A549 (cell line): ENCODE measurements at regions not wholly inside any gene's neighbourhood (a gene's known extent, or its start where the extent isn't known, plus 50 kb on each side); places are given as distances from the start of the nearest gene placed in this dataset.
"Not testable (repeated sequence)": the region's sequence is repeated elsewhere in the genome, so short reads cannot be mapped to it uniquely, and the experiment has no call there.

Experiments
- JUN ChIP-seq, 2 experiments: fragments of >200 bp; sonication (Bioruptor Twin); formaldehyde crosslinking; IDR thresholded peaks; 2 replicates in 1 of 2; 3 replicates in 1 of 2; pipeline ENCODE4 v1.6.1; 2016 to 2017
- JUNB ChIP-seq: fragments of >200 bp; sonication (Bioruptor Twin); formaldehyde crosslinking; IDR thresholded peaks from 2 replicates; pipeline ENCODE4 v1.6.1; 2016
- KDM5A ChIP-seq: fragments of 200-600 bp; sonication (generic); IDR thresholded peaks from 2 replicates; pipeline ENCODE4 v1.6.1; 2016; ENCODE audit warnings: antibody characterized with exemption, mild to moderate bottlenecking
- MAFK ChIP-seq: fragments of 450-650 bp; IDR thresholded peaks from 2 replicates; pipeline ENCODE4 v1.6.1; 2014; ENCODE audit not compliant: partially characterized antibody
- POLR2A ChIP-seq: IDR thresholded peaks from 2 replicates; pipeline ENCODE4 v1.6.1; 2012; ENCODE audit warnings: mild to moderate bottlenecking, low read length
- TF ChIP-seq, protein P1 (sequence below): fragments of >200 bp; sonication (Bioruptor Twin); formaldehyde crosslinking; IDR thresholded peaks from 3 replicates; pipeline ENCODE4 v1.5.1; 2016
- TF ChIP-seq, protein P2 (sequence below): fragments of >200 bp; sonication (Bioruptor Twin); formaldehyde crosslinking; IDR thresholded peaks from 3 replicates; pipeline ENCODE4 v1.6.1; 2016

DNA sequence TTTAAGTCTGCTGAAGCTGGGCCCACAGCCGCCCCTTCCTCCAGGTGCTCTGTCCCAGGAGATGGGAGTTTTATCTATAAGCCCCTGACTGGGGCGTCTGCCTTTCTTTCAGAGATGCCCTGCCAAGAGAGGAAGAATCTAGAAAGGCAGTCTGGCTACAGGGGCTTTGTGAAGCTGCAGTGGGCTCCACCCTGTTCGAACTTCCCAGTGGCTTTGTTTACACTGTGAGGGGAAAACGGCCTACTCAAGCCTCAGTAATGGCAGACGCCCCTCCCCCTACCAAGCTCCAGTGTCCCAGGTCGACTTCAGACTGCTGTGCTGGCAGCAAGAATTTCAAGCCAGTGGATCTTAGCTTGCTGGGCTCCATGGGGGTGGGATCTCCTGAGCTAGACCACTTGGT is 435.3 kb downstream of the RMST start:
- TF ChIP-seq POLR2A; JUN (IDR thresholded peaks at IDR 0.05); JUNB; MAFK; KDM5A: not testable (repeated sequence)
- TF ChIP-seq, protein P1, sequence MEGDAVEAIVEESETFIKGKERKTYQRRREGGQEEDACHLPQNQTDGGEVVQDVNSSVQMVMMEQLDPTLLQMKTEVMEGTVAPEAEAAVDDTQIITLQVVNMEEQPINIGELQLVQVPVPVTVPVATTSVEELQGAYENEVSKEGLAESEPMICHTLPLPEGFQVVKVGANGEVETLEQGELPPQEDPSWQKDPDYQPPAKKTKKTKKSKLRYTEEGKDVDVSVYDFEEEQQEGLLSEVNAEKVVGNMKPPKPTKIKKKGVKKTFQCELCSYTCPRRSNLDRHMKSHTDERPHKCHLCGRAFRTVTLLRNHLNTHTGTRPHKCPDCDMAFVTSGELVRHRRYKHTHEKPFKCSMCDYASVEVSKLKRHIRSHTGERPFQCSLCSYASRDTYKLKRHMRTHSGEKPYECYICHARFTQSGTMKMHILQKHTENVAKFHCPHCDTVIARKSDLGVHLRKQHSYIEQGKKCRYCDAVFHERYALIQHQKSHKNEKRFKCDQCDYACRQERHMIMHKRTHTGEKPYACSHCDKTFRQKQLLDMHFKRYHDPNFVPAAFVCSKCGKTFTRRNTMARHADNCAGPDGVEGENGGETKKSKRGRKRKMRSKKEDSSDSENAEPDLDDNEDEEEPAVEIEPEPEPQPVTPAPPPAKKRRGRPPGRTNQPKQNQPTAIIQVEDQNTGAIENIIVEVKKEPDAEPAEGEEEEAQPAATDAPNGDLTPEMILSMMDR = not testable (repeated sequence)
- TF ChIP-seq, protein P2, sequence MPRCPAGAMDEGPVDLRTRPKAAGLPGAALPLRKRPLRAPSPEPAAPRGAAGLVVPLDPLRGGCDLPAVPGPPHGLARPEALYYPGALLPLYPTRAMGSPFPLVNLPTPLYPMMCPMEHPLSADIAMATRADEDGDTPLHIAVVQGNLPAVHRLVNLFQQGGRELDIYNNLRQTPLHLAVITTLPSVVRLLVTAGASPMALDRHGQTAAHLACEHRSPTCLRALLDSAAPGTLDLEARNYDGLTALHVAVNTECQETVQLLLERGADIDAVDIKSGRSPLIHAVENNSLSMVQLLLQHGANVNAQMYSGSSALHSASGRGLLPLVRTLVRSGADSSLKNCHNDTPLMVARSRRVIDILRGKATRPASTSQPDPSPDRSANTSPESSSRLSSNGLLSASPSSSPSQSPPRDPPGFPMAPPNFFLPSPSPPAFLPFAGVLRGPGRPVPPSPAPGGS = not testable (repeated sequence)
